ENCODE measurements at regions not wholly inside any gene's neighbourhood (a gene's known extent, or its start where the extent isn't known, plus 50 kb on each side); places are given as distances from the start of the nearest gene placed in this dataset.
"Not testable (repeated sequence)": the region's sequence is repeated elsewhere in the genome, so short reads cannot be mapped to it uniquely, and the experiment has no call there.

DNA sequence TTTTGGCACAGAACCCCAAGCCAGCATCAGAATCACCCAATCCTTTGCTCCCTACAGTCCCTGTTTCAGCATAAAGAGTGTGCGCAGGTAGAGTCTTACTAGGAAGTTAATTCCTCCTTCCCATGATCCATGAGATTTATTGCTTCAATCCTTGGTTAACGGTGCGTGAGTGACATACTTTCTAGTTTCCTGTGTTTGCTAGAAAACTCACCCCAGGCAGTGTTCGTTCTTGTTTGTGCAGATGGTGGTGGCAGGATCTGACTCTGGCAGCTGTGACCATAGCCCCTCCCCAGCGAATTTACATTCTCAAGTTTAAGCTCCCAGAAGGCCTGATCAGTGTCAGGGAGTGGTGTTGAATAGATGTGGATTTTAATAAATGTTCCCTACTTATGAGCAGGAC lies 106.7 kb upstream of the CCT8L2 start:
- Mint-ChIP-seq H3K27me3 (no peaks in the 10 kb centered on the region), H3K4me3 (ENCODE audit: low read depth) (no peak overlapping the region), H3K27ac (no peak overlapping the region), H3K9me3 (ENCODE audit: low read depth) (peaks cover 55% of the 10 kb centered on the region), H3K4me1 (ENCODE audit: low read depth) (no peaks in the 10 kb centered on the region), H3K36me3 (ENCODE audit: insufficient read depth) (peaks cover 2% of the 10 kb centered on the region)
- TF ChIP-seq, protein P1, sequence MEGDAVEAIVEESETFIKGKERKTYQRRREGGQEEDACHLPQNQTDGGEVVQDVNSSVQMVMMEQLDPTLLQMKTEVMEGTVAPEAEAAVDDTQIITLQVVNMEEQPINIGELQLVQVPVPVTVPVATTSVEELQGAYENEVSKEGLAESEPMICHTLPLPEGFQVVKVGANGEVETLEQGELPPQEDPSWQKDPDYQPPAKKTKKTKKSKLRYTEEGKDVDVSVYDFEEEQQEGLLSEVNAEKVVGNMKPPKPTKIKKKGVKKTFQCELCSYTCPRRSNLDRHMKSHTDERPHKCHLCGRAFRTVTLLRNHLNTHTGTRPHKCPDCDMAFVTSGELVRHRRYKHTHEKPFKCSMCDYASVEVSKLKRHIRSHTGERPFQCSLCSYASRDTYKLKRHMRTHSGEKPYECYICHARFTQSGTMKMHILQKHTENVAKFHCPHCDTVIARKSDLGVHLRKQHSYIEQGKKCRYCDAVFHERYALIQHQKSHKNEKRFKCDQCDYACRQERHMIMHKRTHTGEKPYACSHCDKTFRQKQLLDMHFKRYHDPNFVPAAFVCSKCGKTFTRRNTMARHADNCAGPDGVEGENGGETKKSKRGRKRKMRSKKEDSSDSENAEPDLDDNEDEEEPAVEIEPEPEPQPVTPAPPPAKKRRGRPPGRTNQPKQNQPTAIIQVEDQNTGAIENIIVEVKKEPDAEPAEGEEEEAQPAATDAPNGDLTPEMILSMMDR (IDR thresholded peaks at IDR 0.05; ENCODE audit: unreplicated experiment): no peak
- DNase-seq (ENCODE audit: low spot score, unreplicated experiment): no peak

DNA sequence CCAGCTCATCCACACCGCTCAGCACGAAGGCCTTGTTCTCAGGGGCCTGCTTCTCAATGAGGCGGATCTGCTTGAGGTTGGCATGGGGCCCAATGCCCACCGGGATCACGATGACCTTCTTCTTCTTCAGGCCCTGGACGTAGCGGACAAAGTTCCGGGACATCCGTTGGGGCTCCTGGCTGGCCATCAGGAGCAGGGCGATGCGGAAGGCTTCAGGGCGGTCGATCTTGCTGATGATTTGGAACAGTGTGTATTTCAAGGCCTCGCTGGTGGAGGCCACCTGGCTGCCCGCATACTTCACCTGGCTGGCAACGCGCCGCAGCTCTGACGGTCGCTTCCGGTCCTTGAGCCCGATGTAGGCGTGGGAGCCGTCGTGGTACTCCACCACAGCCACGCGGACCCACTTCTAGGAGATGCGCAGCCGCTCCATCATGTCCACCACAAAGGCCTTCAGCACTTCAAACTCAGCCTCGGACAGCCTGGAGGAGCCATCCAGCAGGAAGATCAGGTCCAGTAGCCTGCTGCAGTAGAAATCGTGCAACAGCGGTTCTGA lies 105.0 kb upstream of the CCT8L2 start:
- not testable (repeated sequence) for H3K36me3 Mint-ChIP-seq (ENCODE audit: insufficient read depth); DNase-seq (ENCODE audit: low spot score, unreplicated experiment); H3K4me3 Mint-ChIP-seq (ENCODE audit: low read depth); H3K27ac Mint-ChIP-seq; H3K4me1 Mint-ChIP-seq (ENCODE audit: low read depth); H3K27me3 Mint-ChIP-seq
- peaks cover 55% of the 10 kb centered on the region for H3K9me3 Mint-ChIP-seq (ENCODE audit: low read depth)

DNA sequence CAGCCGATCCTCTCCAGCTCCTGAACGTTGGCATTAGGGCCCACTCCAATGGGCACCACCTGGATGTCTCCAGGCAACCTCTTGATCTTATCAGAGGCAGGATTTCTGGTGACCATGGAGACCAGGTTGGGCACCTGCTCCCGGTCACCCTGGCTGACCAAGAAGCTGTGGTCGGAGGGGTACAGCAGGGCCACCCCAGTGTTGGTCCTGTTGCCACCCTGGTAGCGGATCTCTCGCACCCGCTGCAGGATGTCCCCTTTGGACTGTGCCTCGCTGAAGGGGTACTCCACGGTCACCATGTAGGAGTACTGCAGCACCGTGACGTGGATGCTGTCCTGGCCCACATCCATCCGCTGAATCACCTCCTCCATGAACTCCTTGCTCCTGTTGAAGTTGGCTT lies 104.3 kb upstream of the CCT8L2 start:
- H3K4me3 Mint-ChIP-seq (ENCODE audit: low read depth); DNase-seq (ENCODE audit: low spot score, unreplicated experiment); H3K27me3 Mint-ChIP-seq; H3K4me1 Mint-ChIP-seq (ENCODE audit: low read depth); H3K27ac Mint-ChIP-seq; H3K36me3 Mint-ChIP-seq (ENCODE audit: insufficient read depth): not testable (repeated sequence)
- H3K9me3 Mint-ChIP-seq (ENCODE audit: low read depth): peaks cover 56% of the 10 kb centered on the region

DNA sequence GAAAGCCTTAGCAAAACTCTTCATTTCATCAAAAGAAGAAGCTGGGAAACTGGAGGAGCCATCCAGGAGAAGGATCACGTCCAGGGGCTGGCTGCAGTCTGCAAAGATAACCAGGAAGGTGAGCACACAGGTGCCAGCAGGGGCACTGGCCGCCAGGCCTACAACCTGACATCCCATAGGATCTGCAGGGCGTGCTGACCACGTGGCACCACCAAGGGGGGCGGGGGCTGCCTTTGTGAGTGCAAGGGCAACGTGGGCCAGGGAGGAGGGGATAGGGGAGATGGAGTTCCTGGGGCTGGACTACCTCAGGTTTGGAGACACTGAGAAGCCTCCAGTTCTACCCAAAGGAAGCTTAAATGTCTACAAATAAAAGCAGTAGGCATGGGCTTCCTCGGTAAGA lies 102.7 kb upstream of the CCT8L2 start:
- H3K27me3 Mint-ChIP-seq: no peaks in the 10 kb centered on the region
- TF ChIP-seq, protein P1 (IDR thresholded peaks at IDR 0.05; ENCODE audit: unreplicated experiment): no peak
- peaks cover 56% of the 10 kb centered on the region for H3K9me3 Mint-ChIP-seq (ENCODE audit: low read depth)
- no peaks in the 10 kb centered on the region for H3K4me1 Mint-ChIP-seq (ENCODE audit: low read depth)
- H3K36me3 Mint-ChIP-seq (ENCODE audit: insufficient read depth): peaks cover 1% of the 10 kb centered on the region
- no peak overlapping the region for H3K4me3 Mint-ChIP-seq (ENCODE audit: low read depth)
- H3K27ac Mint-ChIP-seq: no peak overlapping the region
- no peak for DNase-seq (ENCODE audit: low spot score, unreplicated experiment)

DNA sequence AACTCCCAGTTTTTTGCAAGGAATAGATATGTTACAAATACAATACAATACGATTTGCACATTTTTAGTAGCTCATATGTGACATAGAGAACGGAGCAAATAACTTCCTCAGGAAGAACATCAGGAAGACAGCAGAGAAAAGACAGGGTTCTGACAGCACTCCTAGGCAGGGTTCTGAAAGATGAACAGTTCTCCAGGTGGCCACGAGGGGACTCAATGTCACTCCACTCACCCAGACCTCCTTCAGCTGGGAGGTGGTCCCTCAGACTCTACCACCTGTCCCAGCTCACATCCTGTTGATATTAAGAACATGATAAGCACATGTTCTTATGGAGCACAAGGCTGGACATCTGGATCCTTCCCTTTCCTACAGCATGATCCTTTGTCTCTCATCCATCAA lies 101.1 kb upstream of the CCT8L2 start:
- H3K4me3 Mint-ChIP-seq (ENCODE audit: low read depth); H3K27me3 Mint-ChIP-seq; H3K36me3 Mint-ChIP-seq (ENCODE audit: insufficient read depth); H3K27ac Mint-ChIP-seq; H3K4me1 Mint-ChIP-seq (ENCODE audit: low read depth); DNase-seq (ENCODE audit: low spot score, unreplicated experiment): not testable (repeated sequence)
- peaks cover 55% of the 10 kb centered on the region for H3K9me3 Mint-ChIP-seq (ENCODE audit: low read depth)

DNA sequence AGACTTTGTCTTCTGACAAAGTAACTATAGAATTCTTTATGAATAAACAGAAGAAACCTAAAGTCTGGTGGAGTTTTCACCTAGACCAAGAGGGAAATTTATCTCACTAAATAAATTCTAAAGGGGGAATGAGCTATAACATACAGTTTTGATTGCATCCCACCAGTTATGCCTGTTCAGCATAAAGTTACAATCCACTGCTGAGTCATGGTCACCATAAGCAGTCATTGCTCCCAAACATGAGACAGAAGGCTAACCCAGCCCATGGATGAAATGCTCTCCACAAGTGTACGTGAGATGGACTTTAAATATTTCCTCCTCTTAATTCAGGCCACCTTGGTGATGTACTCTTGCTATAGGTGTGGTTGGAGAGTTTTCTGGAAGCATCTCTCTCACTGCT lies 96.7 kb upstream of the CCT8L2 start:
- H3K9me3 Mint-ChIP-seq (ENCODE audit: low read depth): peaks cover 66% of the 10 kb centered on the region
- H3K27ac Mint-ChIP-seq; H3K4me3 Mint-ChIP-seq (ENCODE audit: low read depth); H3K27me3 Mint-ChIP-seq; DNase-seq (ENCODE audit: low spot score, unreplicated experiment); H3K36me3 Mint-ChIP-seq (ENCODE audit: insufficient read depth); H3K4me1 Mint-ChIP-seq (ENCODE audit: low read depth): not testable (repeated sequence)

DNA sequence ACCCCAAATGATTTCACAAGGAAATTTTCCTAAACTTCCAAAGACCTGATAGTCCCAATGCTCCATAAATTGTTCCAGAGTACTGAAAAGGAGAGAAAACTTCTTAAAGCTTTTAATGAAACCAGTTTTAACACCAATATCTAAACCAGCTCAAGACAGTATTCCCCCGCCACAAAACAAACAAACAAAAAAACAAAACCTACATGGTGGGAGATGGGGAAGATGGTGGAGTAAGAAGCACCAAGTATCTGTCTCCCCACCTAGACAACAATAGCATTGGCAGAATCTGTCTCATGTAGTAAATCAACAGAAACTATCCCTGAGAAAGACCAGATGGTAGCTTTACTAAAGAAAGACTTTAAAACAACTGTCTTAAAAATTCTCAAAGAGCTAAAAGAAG lies 88.7 kb upstream of the CCT8L2 start:
- not testable (repeated sequence) for H3K27ac Mint-ChIP-seq; H3K4me3 Mint-ChIP-seq (ENCODE audit: low read depth); DNase-seq (ENCODE audit: low spot score, unreplicated experiment); H3K27me3 Mint-ChIP-seq; H3K4me1 Mint-ChIP-seq (ENCODE audit: low read depth); H3K36me3 Mint-ChIP-seq (ENCODE audit: insufficient read depth)
- peaks cover 40% of the 10 kb centered on the region for H3K9me3 Mint-ChIP-seq (ENCODE audit: low read depth)

DNA sequence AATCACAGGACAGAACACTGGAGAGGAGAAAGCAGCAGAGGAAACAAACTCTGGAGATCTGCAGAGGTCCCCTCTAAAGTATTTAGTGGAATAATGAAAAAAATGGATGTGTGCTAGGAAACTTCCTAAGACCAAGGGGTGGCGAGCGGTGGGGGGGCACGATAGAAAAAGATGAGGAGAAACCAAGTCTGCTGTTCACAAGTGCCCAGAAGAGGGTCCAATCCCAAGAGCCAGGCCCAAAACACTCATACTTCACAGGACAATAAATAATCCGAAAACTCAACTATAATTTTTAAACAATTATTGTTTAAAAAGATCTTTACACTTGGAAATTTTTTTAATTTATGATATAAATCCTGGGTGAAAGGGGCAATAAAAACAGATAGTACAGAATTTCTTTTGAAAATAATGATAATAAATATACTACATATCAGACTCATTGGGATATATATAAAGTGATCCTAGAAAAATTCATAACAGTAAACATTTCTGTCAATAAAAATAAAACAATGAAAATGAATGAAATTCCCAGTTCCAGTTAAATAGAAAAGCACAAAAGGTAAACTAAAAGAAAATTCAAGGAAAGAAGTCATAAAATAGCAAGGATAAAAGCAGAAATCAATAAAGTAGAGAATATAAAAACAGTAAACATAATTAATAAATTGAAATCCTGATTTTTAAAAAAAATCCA lies 87.7 kb upstream of the CCT8L2 start:
- H3K27me3 Mint-ChIP-seq; H3K36me3 Mint-ChIP-seq (ENCODE audit: insufficient read depth); H3K4me3 Mint-ChIP-seq (ENCODE audit: low read depth): not testable (repeated sequence)

DNA sequence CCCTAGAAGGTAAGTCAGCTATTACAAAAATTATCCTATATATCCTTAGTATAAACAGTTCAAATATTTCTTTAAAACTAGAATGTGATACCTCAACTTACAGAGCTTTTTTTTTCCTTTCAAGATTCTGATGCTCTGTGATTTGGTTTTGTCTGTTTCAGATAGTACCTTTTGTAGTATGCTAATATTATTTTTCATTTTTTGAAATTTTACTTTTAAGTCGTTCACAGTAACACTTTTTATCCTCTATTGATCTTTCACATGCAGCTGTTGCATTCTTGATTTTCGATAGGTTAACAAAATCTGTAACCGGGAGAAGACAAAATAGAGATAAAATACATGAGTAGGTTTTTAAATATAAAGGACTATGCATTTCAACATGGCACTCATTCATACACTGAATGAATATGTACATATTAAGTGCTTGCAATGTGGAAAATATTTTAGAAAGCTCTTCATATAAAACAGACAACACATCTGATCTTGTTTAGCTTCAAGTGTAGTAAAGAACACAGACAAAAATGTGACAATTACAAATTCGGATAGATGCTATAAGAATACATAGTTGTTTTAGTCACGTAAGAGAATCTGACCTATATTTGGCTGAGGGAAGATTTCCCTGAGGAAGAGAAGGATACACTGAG lies 86.7 kb upstream of the CCT8L2 start:
- H3K27me3 Mint-ChIP-seq; H3K27ac Mint-ChIP-seq; DNase-seq (ENCODE audit: low spot score, unreplicated experiment); H3K36me3 Mint-ChIP-seq (ENCODE audit: insufficient read depth); H3K4me3 Mint-ChIP-seq (ENCODE audit: low read depth); H3K4me1 Mint-ChIP-seq (ENCODE audit: low read depth): not testable (repeated sequence)
- peaks cover 32% of the 10 kb centered on the region for H3K9me3 Mint-ChIP-seq (ENCODE audit: low read depth)

More for the DNA sequence above, 87.7 kb upstream of the CCT8L2 start:
- not testable (repeated sequence) for H3K27ac Mint-ChIP-seq; H3K4me1 Mint-ChIP-seq (ENCODE audit: low read depth); DNase-seq (ENCODE audit: low spot score, unreplicated experiment)
- H3K9me3 Mint-ChIP-seq (ENCODE audit: low read depth): peaks cover 35% of the 10 kb centered on the region

DNA sequence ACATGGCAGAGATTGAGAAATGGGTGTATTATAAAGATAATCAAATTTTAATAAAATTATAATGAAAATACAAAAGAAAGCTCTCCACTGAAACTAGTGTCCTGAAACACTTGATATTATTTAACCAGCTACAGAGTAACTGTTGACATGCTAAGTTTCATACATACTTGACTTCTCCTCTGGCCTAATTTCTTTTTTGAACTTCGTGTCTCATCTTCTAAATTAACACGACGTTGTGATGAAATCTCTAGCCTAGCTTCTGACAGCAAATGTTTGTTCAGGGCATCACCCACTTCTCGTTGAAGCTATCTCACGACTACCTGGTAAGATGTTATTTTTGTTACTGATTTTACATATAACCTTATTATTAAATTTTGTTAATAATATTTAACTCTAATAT lies 80.8 kb upstream of the CCT8L2 start:
- not testable (repeated sequence) for H3K4me3 Mint-ChIP-seq (ENCODE audit: low read depth); DNase-seq (ENCODE audit: low spot score, unreplicated experiment); H3K4me1 Mint-ChIP-seq (ENCODE audit: low read depth); H3K36me3 Mint-ChIP-seq (ENCODE audit: insufficient read depth); H3K27me3 Mint-ChIP-seq; H3K27ac Mint-ChIP-seq
- peaks cover 28% of the 10 kb centered on the region for H3K9me3 Mint-ChIP-seq (ENCODE audit: low read depth)

DNA sequence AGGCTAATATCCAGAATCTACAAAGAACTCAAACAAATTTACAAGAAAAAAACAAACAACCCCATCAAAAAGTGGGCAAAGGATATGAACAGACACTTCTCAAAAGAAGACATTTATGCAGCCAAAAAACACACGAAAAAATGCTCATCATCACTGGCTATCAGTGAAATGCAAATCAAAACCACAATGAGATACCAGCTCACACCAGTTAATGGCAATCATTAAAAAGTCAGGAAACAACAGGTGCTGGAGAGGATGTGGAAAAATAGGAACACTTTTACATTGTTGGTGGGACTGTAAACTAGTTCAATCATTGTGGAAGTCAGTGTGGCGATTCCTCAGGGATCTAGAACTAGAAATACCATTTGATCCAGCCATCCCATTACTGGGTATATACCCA lies 73.0 kb upstream of the CCT8L2 start:
- DNase-seq (ENCODE audit: low spot score, unreplicated experiment); H3K4me3 Mint-ChIP-seq (ENCODE audit: low read depth); H3K36me3 Mint-ChIP-seq (ENCODE audit: insufficient read depth); H3K27ac Mint-ChIP-seq; H3K27me3 Mint-ChIP-seq; H3K4me1 Mint-ChIP-seq (ENCODE audit: low read depth): not testable (repeated sequence)
- H3K9me3 Mint-ChIP-seq (ENCODE audit: low read depth): peaks cover 40% of the 10 kb centered on the region

All from progenitor cell of endocrine pancreas (in vitro differentiated cells).